Activated T-cell treated with anti-CD3 and anti-CD28 coated beads, Interleukin-2, amount 50 U/mL, for 1 hour (primary cell): ENCODE measurements at regions not wholly inside any gene's neighbourhood (a gene's known extent, or its start where the extent isn't known, plus 50 kb on each side); places are given as distances from the start of the nearest gene placed in this dataset.
A peak's percentile ranks its signal among the peaks of the same experiment; 100 is the strongest.
"Not testable (repeated sequence)": the region's sequence is repeated elsewhere in the genome, so short reads cannot be mapped to it uniquely, and the experiment has no call there.

Source experiments
- DNase-seq: peaks from one replicate; pipeline ENCODE4 v3.0.0-alpha.2; 2020

- DNase-seq = not testable (repeated sequence)
These were observed 627.4 kb downstream of the SPATA31A7 start for GRCh38 chr9:61817127-61817705.

- DNase-seq = peak; percentile 85
These were observed 663.9 kb downstream of the SPATA31A7 start for GRCh38 chr9:61853624-61854259.

GRCh38 chr9:61854260-61854640 is 664.4 kb downstream of the SPATA31A7 start:
- not testable (repeated sequence) for DNase-seq

GRCh38 chr9:61856283-61856682 is 666.4 kb downstream of the SPATA31A7 start:
- not testable (repeated sequence) for DNase-seq

GRCh38 chr9:61856858-61857453 is 667.1 kb downstream of the SPATA31A7 start:
- not testable (repeated sequence) for DNase-seq

- DNase-seq = not testable (repeated sequence)
These were observed 668.0 kb downstream of the SPATA31A7 start for GRCh38 chr9:61857709-61858351.

GRCh38 chr9:61862431-61862971 is 672.7 kb downstream of the SPATA31A7 start:
- peak; percentile 70 for DNase-seq

- not testable (repeated sequence) for DNase-seq
These were observed 674.6 kb downstream of the SPATA31A7 start for GRCh38 chr9:61864463-61864862.

- not testable (repeated sequence) for DNase-seq
These were observed 679.1 kb downstream of the SPATA31A7 start for GRCh38 chr9:61868965-61869364.

GRCh38 chr9:61872329-61872728 is 682.5 kb downstream of the SPATA31A7 start:
- DNase-seq = not testable (repeated sequence)
